Endothelial cell of umbilical vein (primary cell): ENCODE measurements at regions not wholly inside any gene's neighbourhood (a gene's known extent, or its start where the extent isn't known, plus 50 kb on each side); places are given as distances from the start of the nearest gene placed in this dataset.

ENCODE experiments used
- BruUV-seq: library from RNA; stranded (reverse); fragments of 400-500 nt; replicated peaks from 2 replicates; lab custom pipeline; 2021; lab: Mats Ljungman, UMichigan
- CTCF ChIA-PET: fragments of 300-600, 350-600 bp; sonication (Branson Sonifier 250); formaldehyde crosslinking; loops from one replicate; lab custom pipeline; 2021; ENCODE audit warnings: antibody characterized with exemption, inconsistent platforms; lab: Charles Lee
- POLR2A ChIA-PET: fragments of 300-600, 350-600 bp; sonication (Branson Sonifier 250); formaldehyde crosslinking; loops from one replicate; lab custom pipeline; 2021; ENCODE audit warnings: antibody characterized with exemption, inconsistent platforms; lab: Charles Lee
- DNase-seq: peaks from one replicate; pipeline ENCODE4 v3.0.0-alpha.2; 2011; ENCODE audit warnings: low read depth, low spot score
- FAIRE-seq: peaks from 2 replicates; lab custom pipeline; 2011; peaks lifted over from hg19 to GRCh38; lab: Jason Lieb, UNC
- H2AFZ ChIP-seq: 2 replicates; pipeline ENCODE4 v1.6.0; 2012; ENCODE audit warnings: low read depth, low read length, control low read depth, inconsistent platforms
- H3K27ac ChIP-seq: 2 replicates; pipeline ENCODE4 v1.5.1; 2011; ENCODE audit warnings: low read depth, mild to moderate bottlenecking, control low read depth, low read length, moderate library complexity; ENCODE audit not compliant: insufficient read depth
- H3K27me3 ChIP-seq, 2 experiments: 2 replicates each; pipeline versions ENCODE4 v1.6.0 to v1.6.1; 2011; ENCODE audit warnings: low read length in 2 of 2, mixed read lengths in 1 of 2; ENCODE audit not compliant: control insufficient read depth in 2 of 2, insufficient read depth in 2 of 2
- H3K36me3 ChIP-seq, 2 experiments: 2 replicates in 1 of 2; 3 replicates in 1 of 2; pipeline ENCODE4 v1.5.1; 2011; ENCODE audit warnings: low read length in 2 of 2, mild to moderate bottlenecking in 1 of 2, moderate library complexity in 1 of 2; ENCODE audit not compliant: control insufficient read depth in 2 of 2, insufficient read depth in 2 of 2; ENCODE audit errors: extremely low read depth in 1 of 2
- H3K4me1 ChIP-seq: 3 replicates; pipeline ENCODE4 v1.5.1; 2011; ENCODE audit warnings: mild to moderate bottlenecking, low read length; ENCODE audit not compliant: control insufficient read depth, insufficient read depth; ENCODE audit errors: extremely low read depth
- H3K4me2 ChIP-seq: 2 replicates; pipeline ENCODE4 v1.6.1; 2011; ENCODE audit warnings: low read length, control low read depth, mixed read lengths; ENCODE audit not compliant: insufficient read depth
- H3K4me3 ChIP-seq, 3 experiments: fragments of 200-600 bp in 1 of 3; sonication (generic), shearing (Covaris generic) in 1 of 3; replicated peaks in 1 of 3; 2 replicates each; pipeline ENCODE4 v1.5.1; 2011 to 2016; ENCODE audit warnings: control low read depth in 3 of 3, low read length in 3 of 3, mild to moderate bottlenecking in 2 of 3, inconsistent platforms in 1 of 3, low read depth in 1 of 3, moderate library complexity in 1 of 3; ENCODE audit not compliant: insufficient read depth in 1 of 3
- H3K79me2 ChIP-seq: 2 replicates; pipeline ENCODE4 v1.6.0; 2012; ENCODE audit warnings: low read length, inconsistent platforms; ENCODE audit not compliant: control insufficient read depth, insufficient read depth
- H3K9ac ChIP-seq: replicated peaks from 2 replicates; pipeline ENCODE3; 2011; ENCODE audit warnings: low read length, control low read depth; ENCODE audit not compliant: insufficient read depth; ENCODE audit errors: extremely low read depth
- H3K9me1 ChIP-seq: replicated peaks from 3 replicates; pipeline ENCODE4 v1.6.0; 2011; ENCODE audit warnings: mild to moderate bottlenecking, low read length; ENCODE audit not compliant: control insufficient read depth, insufficient read depth; ENCODE audit errors: extremely low read depth
- H3K9me3 ChIP-seq: replicated peaks from 2 replicates; pipeline ENCODE4 v1.5.1; 2012; ENCODE audit warnings: low read length, inconsistent platforms; ENCODE audit not compliant: control insufficient read depth, insufficient read depth
- H4K20me1 ChIP-seq: replicated peaks from 2 replicates; pipeline ENCODE3; 2011; ENCODE audit warnings: mild to moderate bottlenecking, low read length; ENCODE audit not compliant: control insufficient read depth, insufficient read depth; ENCODE audit errors: extremely low read depth
- EZH2 ChIP-seq: IDR thresholded peaks from 2 replicates; pipeline ENCODE4 v1.6.1; 2012; ENCODE audit warnings: borderline replicate concordance, low read depth, mild to moderate bottlenecking, moderate library complexity, low read length, inconsistent platforms; ENCODE audit not compliant: severe bottlenecking
- FOS ChIP-seq: IDR thresholded peaks from 2 replicates; pipeline ENCODE4 v1.6.1; 2011; ENCODE audit warnings: mild to moderate bottlenecking, low read length, moderate library complexity, borderline replicate concordance; ENCODE audit not compliant: insufficient read depth
- GATA2 ChIP-seq: IDR thresholded peaks from 2 replicates; pipeline ENCODE4 v1.7.0; 2011; ENCODE audit warnings: low read depth, mild to moderate bottlenecking, moderate library complexity, mixed read lengths, low read length; ENCODE audit not compliant: insufficient read length, insufficient read depth
- JUN ChIP-seq: IDR thresholded peaks from 2 replicates; pipeline ENCODE4 v1.6.1; 2011; ENCODE audit warnings: borderline replicate concordance, low read depth; ENCODE audit not compliant: insufficient read length, insufficient read depth
- MYC ChIP-seq: IDR thresholded peaks from one replicate; pipeline ENCODE4 v1.6.1; 2011; ENCODE audit warnings: mild to moderate bottlenecking, low read depth, low read length
- POLR2A ChIP-seq: IDR thresholded peaks from 2 replicates; pipeline ENCODE4 v1.6.1; 2012; ENCODE audit warnings: low read depth, mild to moderate bottlenecking, control low read depth, low read length
- POLR2AphosphoS5 ChIP-seq: IDR thresholded peaks from 2 replicates; pipeline ENCODE4 v1.6.1; 2012; ENCODE audit warnings: low read depth, mild to moderate bottlenecking, control low read depth, low read length, moderate library complexity; ENCODE audit not compliant: insufficient read depth
- dilution Hi-C: fragments of 300-500 bp; cut with MboI; formaldehyde crosslinking; loops from one replicate; pipeline ENCODE4 v1.15.0; 2019; ENCODE audit warnings: low sequenced_read_pairs; ENCODE audit not compliant: extremely low pct_ligation_motif_present
- intact Hi-C: fragments of 100-400 bp; cut with micrococcal nuclease; formaldehyde crosslinking; loops from one replicate; pipeline ENCODE4 v1.10.0; 2022
- TF ChIP-seq, protein P1 (sequence below), 2 donors: IDR thresholded peaks; 1 replicate in 1 of 2; 2 replicates in 1 of 2; pipeline ENCODE4 v1.5.1; 2011; ENCODE audit warnings: low read length in 2 of 2, mild to moderate bottlenecking in 2 of 2, moderate library complexity in 2 of 2, control low read depth in 1 of 2, inconsistent platforms in 1 of 2, low read depth in 1 of 2; ENCODE audit not compliant: insufficient read depth in 1 of 2; ENCODE audit errors: extremely low read depth in 1 of 2
- TF ChIP-seq, protein P2 (sequence below): IDR thresholded peaks from 2 replicates; pipeline ENCODE4 v1.6.1; 2011; ENCODE audit not compliant: insufficient read depth, insufficient read length

DNA sequence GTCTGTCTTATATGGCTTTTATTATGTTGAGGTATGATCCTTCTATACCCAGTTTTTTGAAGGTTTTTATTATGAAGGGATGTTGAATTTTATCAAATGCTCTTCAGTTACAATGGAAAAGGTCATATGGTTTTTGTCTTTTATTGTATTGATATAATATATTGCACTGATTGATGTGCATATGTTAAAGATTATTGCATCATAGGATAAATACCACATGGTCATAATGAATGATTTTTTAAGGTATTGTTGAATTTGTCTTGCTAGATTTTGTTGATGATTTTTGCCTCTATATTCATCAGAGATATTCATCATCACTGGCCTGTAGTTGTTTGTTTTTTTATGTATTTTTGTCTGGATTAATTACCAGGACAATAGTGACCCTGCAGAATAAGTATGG, 339.2 kb upstream of the CT83 start:
- H4K20me1 ChIP-seq: no peaks in the 10 kb centered on the region
- H3K79me2 ChIP-seq: no peaks in the 10 kb centered on the region
- dilution Hi-C loops: no loop called here
- no peaks in the 10 kb centered on the region for H3K36me3 ChIP-seq
- FAIRE-seq (no peak), DNase-seq (no peak)
- H3K4me3 ChIP-seq: no peak overlapping the region
- H3K27me3 ChIP-seq: no peaks in the 10 kb centered on the region
- no peaks in the 10 kb centered on the region for H3K9me3 ChIP-seq
- H2AFZ ChIP-seq: no peak overlapping the region
- intact Hi-C loops: no loop called here
- ChIA-PET POLR2A (no interaction called here), CTCF (no interaction called here)
- no peak overlapping the region for H3K9ac ChIP-seq
- H3K4me1 ChIP-seq: no peaks in the 10 kb centered on the region
- TF ChIP-seq MYC (no peak), POLR2A (no peak), JUN (no peak), POLR2AphosphoS5 (no peak), EZH2 (no peak), GATA2 (no peak), FOS (no peak)
- TF ChIP-seq, protein P1, sequence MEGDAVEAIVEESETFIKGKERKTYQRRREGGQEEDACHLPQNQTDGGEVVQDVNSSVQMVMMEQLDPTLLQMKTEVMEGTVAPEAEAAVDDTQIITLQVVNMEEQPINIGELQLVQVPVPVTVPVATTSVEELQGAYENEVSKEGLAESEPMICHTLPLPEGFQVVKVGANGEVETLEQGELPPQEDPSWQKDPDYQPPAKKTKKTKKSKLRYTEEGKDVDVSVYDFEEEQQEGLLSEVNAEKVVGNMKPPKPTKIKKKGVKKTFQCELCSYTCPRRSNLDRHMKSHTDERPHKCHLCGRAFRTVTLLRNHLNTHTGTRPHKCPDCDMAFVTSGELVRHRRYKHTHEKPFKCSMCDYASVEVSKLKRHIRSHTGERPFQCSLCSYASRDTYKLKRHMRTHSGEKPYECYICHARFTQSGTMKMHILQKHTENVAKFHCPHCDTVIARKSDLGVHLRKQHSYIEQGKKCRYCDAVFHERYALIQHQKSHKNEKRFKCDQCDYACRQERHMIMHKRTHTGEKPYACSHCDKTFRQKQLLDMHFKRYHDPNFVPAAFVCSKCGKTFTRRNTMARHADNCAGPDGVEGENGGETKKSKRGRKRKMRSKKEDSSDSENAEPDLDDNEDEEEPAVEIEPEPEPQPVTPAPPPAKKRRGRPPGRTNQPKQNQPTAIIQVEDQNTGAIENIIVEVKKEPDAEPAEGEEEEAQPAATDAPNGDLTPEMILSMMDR (IDR thresholded peaks at IDR 0.05; ENCODE audit: extremely low read depth in 1 of 2, insufficient read depth in 1 of 2, low read depth in 1 of 2, low read length in 2 of 2): no peak
- TF ChIP-seq, protein P2, sequence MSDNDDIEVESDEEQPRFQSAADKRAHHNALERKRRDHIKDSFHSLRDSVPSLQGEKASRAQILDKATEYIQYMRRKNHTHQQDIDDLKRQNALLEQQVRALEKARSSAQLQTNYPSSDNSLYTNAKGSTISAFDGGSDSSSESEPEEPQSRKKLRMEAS: no peak
- no TSS peak for BruUV-seq
- no peaks in the 10 kb centered on the region for H3K9me1 ChIP-seq
- H3K4me2 ChIP-seq: no peak overlapping the region
- no peak overlapping the region for H3K27ac ChIP-seq
